Activated naive CD8-positive, alpha-beta T cell treated with anti-CD3 and anti-CD28 coated beads, Interleukin-2, amount 50 U/mL, for 24 hours (primary cell): ENCODE measurements at regions not wholly inside any gene's neighbourhood (a gene's known extent, or its start where the extent isn't known, plus 50 kb on each side); places are given as distances from the start of the nearest gene placed in this dataset.

Experiments used
- ATAC-seq: fragments of 150-1000 bp; cut with Tn5 transposase; one replicate; pipeline ENCODE4 v1.10.0; 2021
- DNase-seq: peaks from one replicate; pipeline ENCODE4 v3.0.0; 2021
- H3K27ac Mint-ChIP-seq: one replicate; pipeline ENCODE4 v1.8.0; 2021; ENCODE audit warnings: mild to moderate bottlenecking, mixed read lengths
- H3K27me3 Mint-ChIP-seq: one replicate; pipeline ENCODE4 v1.8.0; 2021; ENCODE audit warnings: mixed read lengths
- H3K36me3 Mint-ChIP-seq: one replicate; pipeline ENCODE4 v1.8.0; 2021; ENCODE audit warnings: low read depth, mixed read lengths
- H3K4me1 Mint-ChIP-seq: one replicate; pipeline ENCODE4 v1.8.0; 2021; ENCODE audit warnings: mixed read lengths
- H3K4me3 Mint-ChIP-seq: one replicate; pipeline ENCODE4 v1.8.0; 2021; ENCODE audit warnings: mild to moderate bottlenecking, moderate library complexity, mixed read lengths
- H3K9me3 Mint-ChIP-seq: one replicate; pipeline ENCODE4 v1.8.0; 2021; ENCODE audit warnings: mixed read lengths

GRCh38 chr21:15520811-15521643 lies 208.8 kb upstream of the USP25 start:
- Mint-ChIP-seq H3K4me1 (peaks cover 30% of the 10 kb centered on the region), H3K27ac (no peak overlapping the region), H3K4me3 (no peak overlapping the region), H3K36me3 (peaks cover 3% of the 10 kb centered on the region), H3K27me3 (no peaks in the 10 kb centered on the region), H3K9me3 (peaks cover 9% of the 10 kb centered on the region)
- ATAC-seq (peak; percentile 57), DNase-seq (no peak)

- no peak for ATAC-seq
These were observed 208.2 kb upstream of the USP25 start for GRCh38 chr21:15521644-15522001.

GRCh38 chr21:15522148-15522547 lies 207.6 kb upstream of the USP25 start:
- Mint-ChIP-seq H3K4me3 (no peak overlapping the region), H3K27me3 (no peaks in the 10 kb centered on the region), H3K4me1 (peaks cover 36% of the 10 kb centered on the region), H3K9me3 (peaks cover 9% of the 10 kb centered on the region), H3K27ac (no peak overlapping the region), H3K36me3 (peaks cover 3% of the 10 kb centered on the region)
- no peak for ATAC-seq
- no peak for DNase-seq

More at GRCh38 chr21:15521644-15522001, 208.2 kb upstream of the USP25 start:
- H3K4me1 Mint-ChIP-seq, result peaks cover 34% of the 10 kb centered on the region
- no peak for DNase-seq
- peaks cover 3% of the 10 kb centered on the region for H3K36me3 Mint-ChIP-seq
- H3K4me3 Mint-ChIP-seq, result no peak overlapping the region
- H3K27me3 Mint-ChIP-seq, result no peaks in the 10 kb centered on the region
- peaks cover 9% of the 10 kb centered on the region for H3K9me3 Mint-ChIP-seq
- H3K27ac Mint-ChIP-seq, result no peak overlapping the region

- Mint-ChIP-seq H3K27ac (peak overlapping the region; percentile 53), H3K9me3 (peaks cover 1% of the 10 kb centered on the region), H3K36me3 (peaks cover under 1% of the 10 kb centered on the region), H3K27me3 (no peaks in the 10 kb centered on the region), H3K4me3 (no peak overlapping the region), H3K4me1 (peaks cover 34% of the 10 kb centered on the region)
- peak; percentile 46 for ATAC-seq
- DNase-seq, result no peak
These were observed 204.9 kb upstream of the USP25 start for GRCh38 chr21:15524855-15525254.

- no peak for ATAC-seq
- Mint-ChIP-seq H3K9me3 (peaks cover 3% of the 10 kb centered on the region), H3K4me1 (peaks cover 28% of the 10 kb centered on the region), H3K27me3 (no peaks in the 10 kb centered on the region), H3K4me3 (no peak overlapping the region), H3K27ac (no peak overlapping the region), H3K36me3 (peaks cover 3% of the 10 kb centered on the region)
- no peak for DNase-seq
These were observed 203.0 kb upstream of the USP25 start for GRCh38 chr21:15526798-15527197.

GRCh38 chr21:15528346-15528745 lies 201.4 kb upstream of the USP25 start:
- DNase-seq, result no peak
- ATAC-seq, result no peak
- H3K27me3 Mint-ChIP-seq, result no peaks in the 10 kb centered on the region
- H3K36me3 Mint-ChIP-seq, result peaks cover 3% of the 10 kb centered on the region
- peaks cover 27% of the 10 kb centered on the region for H3K4me1 Mint-ChIP-seq
- peaks cover 3% of the 10 kb centered on the region for H3K9me3 Mint-ChIP-seq
- H3K4me3 Mint-ChIP-seq, result no peak overlapping the region
- H3K27ac Mint-ChIP-seq, result no peak overlapping the region

- ATAC-seq, result no peak
- Mint-ChIP-seq H3K4me3 (no peak overlapping the region), H3K36me3 (peaks cover 3% of the 10 kb centered on the region), H3K27me3 (no peaks in the 10 kb centered on the region), H3K27ac (no peak overlapping the region), H3K4me1 (peaks cover 6% of the 10 kb centered on the region), H3K9me3 (peaks cover 3% of the 10 kb centered on the region)
- no peak for DNase-seq
These were observed 197.8 kb upstream of the USP25 start for GRCh38 chr21:15531986-15532385.

- Mint-ChIP-seq H3K4me3 (no peak overlapping the region), H3K36me3 (peaks cover 3% of the 10 kb centered on the region), H3K27ac (no peak overlapping the region), H3K4me1 (peaks cover 6% of the 10 kb centered on the region), H3K27me3 (no peaks in the 10 kb centered on the region), H3K9me3 (peaks cover 3% of the 10 kb centered on the region)
- no peak for DNase-seq
- no peak for ATAC-seq
These were observed 196.2 kb upstream of the USP25 start for GRCh38 chr21:15533618-15534017.

GRCh38 chr21:15534450-15534886 lies 195.3 kb upstream of the USP25 start:
- Mint-ChIP-seq H3K36me3 (peaks cover 3% of the 10 kb centered on the region), H3K4me3 (peak overlapping the region; percentile 34), H3K27ac (no peak overlapping the region), H3K9me3 (peaks cover 3% of the 10 kb centered on the region), H3K4me1 (peaks cover 6% of the 10 kb centered on the region), H3K27me3 (no peaks in the 10 kb centered on the region)
- ATAC-seq, result no peak
- no peak for DNase-seq

GRCh38 chr21:15539376-15539775 lies 190.4 kb upstream of the USP25 start:
- Mint-ChIP-seq H3K4me1 (peaks cover 4% of the 10 kb centered on the region), H3K9me3 (peaks cover 4% of the 10 kb centered on the region), H3K27me3 (peaks cover 4% of the 10 kb centered on the region), H3K4me3 (no peak overlapping the region), H3K27ac (no peak overlapping the region), H3K36me3 (no peaks in the 10 kb centered on the region)
- DNase-seq (no peak), ATAC-seq (no peak)

- Mint-ChIP-seq H3K9me3 (peaks cover 4% of the 10 kb centered on the region), H3K4me1 (no peaks in the 10 kb centered on the region), H3K4me3 (no peak overlapping the region), H3K27me3 (peaks cover 4% of the 10 kb centered on the region), H3K36me3 (no peaks in the 10 kb centered on the region), H3K27ac (no peak overlapping the region)
- ATAC-seq (no peak), DNase-seq (no peak)
These were observed 186.3 kb upstream of the USP25 start for GRCh38 chr21:15543473-15543872.

GRCh38 chr21:15549671-15550070 lies 180.1 kb upstream of the USP25 start:
- Mint-ChIP-seq H3K36me3 (no peaks in the 10 kb centered on the region), H3K4me3 (no peak overlapping the region), H3K4me1 (peaks cover 7% of the 10 kb centered on the region), H3K27ac (no peak overlapping the region), H3K27me3 (no peaks in the 10 kb centered on the region), H3K9me3 (no peaks in the 10 kb centered on the region)
- DNase-seq (no peak), ATAC-seq (no peak)

GRCh38 chr21:15552914-15553494 lies 176.8 kb upstream of the USP25 start:
- no peak overlapping the region for H3K4me3 Mint-ChIP-seq
- peaks cover 7% of the 10 kb centered on the region for H3K4me1 Mint-ChIP-seq
- H3K9me3 Mint-ChIP-seq, result no peaks in the 10 kb centered on the region
- H3K27me3 Mint-ChIP-seq, result no peaks in the 10 kb centered on the region
- ATAC-seq, result no peak
- H3K27ac Mint-ChIP-seq, result no peak overlapping the region
- DNase-seq, result no peak
- H3K36me3 Mint-ChIP-seq, result no peaks in the 10 kb centered on the region

- no peaks in the 10 kb centered on the region for H3K36me3 Mint-ChIP-seq
- DNase-seq, result no peak
- peaks cover 19% of the 10 kb centered on the region for H3K4me1 Mint-ChIP-seq
- H3K9me3 Mint-ChIP-seq, result no peaks in the 10 kb centered on the region
- no peak overlapping the region for H3K27ac Mint-ChIP-seq
- no peak overlapping the region for H3K4me3 Mint-ChIP-seq
- no peak for ATAC-seq
- H3K27me3 Mint-ChIP-seq, result no peaks in the 10 kb centered on the region
These were observed 171.9 kb upstream of the USP25 start for GRCh38 chr21:15557925-15558324.

GRCh38 chr21:15558884-15559283 lies 170.9 kb upstream of the USP25 start:
- H3K27ac Mint-ChIP-seq, result no peak overlapping the region
- H3K9me3 Mint-ChIP-seq, result no peaks in the 10 kb centered on the region
- H3K4me1 Mint-ChIP-seq, result peaks cover 17% of the 10 kb centered on the region
- ATAC-seq, result no peak
- no peak overlapping the region for H3K4me3 Mint-ChIP-seq
- DNase-seq, result no peak
- H3K27me3 Mint-ChIP-seq, result no peaks in the 10 kb centered on the region
- no peaks in the 10 kb centered on the region for H3K36me3 Mint-ChIP-seq
